ENCODE measurements at regions not wholly inside any gene's neighbourhood (a gene's known extent, or its start where the extent isn't known, plus 50 kb on each side); places are given as distances from the start of the nearest gene placed in this dataset.
"Not testable (repeated sequence)": the region's sequence is repeated elsewhere in the genome, so short reads cannot be mapped to it uniquely, and the experiment has no call there.

DNA sequence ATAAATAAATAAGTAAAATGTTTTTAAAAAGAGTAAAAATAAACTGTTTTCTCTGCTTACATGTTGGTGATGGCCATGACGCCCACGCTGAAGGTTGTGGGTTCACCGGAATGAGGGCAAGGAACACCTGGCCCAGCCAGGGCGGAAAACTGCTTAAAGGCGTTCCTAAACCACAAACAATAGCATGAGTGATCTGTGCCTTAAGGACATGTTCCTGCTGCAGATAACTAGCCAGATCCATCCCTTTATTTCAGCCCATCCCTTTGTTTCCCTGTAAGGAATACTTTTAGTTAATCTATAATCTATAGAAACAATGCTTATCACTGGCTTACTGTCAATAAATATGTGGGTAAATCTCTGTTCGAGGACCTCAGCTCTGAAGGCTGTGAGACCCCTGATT, 63.3 kb upstream of the CEP78 start:
- not testable (repeated sequence) for H3K4me1 ChIP-seq (ENCODE audit: control insufficient read depth, insufficient read depth, low read length); H3K4me3 ChIP-seq (ENCODE audit: low read length); H3K9me3 ChIP-seq (replicated peaks; ENCODE audit: low read length); H3K9ac ChIP-seq (ENCODE audit: low read depth, low read length); H3K36me3 ChIP-seq (ENCODE audit: insufficient read depth, low read length); H3K4me2 ChIP-seq (ENCODE audit: low read length)
- H3K27me3 ChIP-seq (ENCODE audit: control insufficient read depth, insufficient read depth, low read length) = peaks cover 28% of the 10 kb centered on the region

DNA sequence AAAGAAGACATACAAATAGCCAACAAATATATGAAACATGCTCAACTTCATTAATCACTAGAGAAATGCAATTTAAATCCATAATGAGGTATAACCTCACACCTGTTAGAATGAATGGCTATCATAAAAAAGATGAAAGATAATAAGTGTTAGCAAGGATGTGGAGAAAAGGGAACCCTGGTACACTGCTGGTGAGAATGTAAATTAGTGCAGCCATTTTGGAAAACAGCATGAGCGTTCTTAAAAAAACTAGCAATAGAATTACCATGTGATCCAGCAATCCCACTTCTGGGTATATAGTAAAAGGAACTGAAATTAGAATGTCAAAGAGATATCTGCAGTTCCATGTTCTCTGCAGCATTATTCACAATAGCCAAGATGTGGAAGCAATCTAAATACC, 64.2 kb upstream of the CEP78 start:
- H3K4me3 ChIP-seq (ENCODE audit: low read length) = no peak overlapping the region
- H3K4me2 ChIP-seq (ENCODE audit: low read length) = no peak overlapping the region
- no peaks in the 10 kb centered on the region for H3K36me3 ChIP-seq (ENCODE audit: insufficient read depth, low read length)
- peaks cover 27% of the 10 kb centered on the region for H3K27me3 ChIP-seq (ENCODE audit: control insufficient read depth, insufficient read depth, low read length)
- no peak overlapping the region for H3K9ac ChIP-seq (ENCODE audit: low read depth, low read length)
- no peaks in the 10 kb centered on the region for H3K4me1 ChIP-seq (ENCODE audit: control insufficient read depth, insufficient read depth, low read length)
- H3K9me3 ChIP-seq (replicated peaks; ENCODE audit: low read length) = no peaks in the 10 kb centered on the region

DNA sequence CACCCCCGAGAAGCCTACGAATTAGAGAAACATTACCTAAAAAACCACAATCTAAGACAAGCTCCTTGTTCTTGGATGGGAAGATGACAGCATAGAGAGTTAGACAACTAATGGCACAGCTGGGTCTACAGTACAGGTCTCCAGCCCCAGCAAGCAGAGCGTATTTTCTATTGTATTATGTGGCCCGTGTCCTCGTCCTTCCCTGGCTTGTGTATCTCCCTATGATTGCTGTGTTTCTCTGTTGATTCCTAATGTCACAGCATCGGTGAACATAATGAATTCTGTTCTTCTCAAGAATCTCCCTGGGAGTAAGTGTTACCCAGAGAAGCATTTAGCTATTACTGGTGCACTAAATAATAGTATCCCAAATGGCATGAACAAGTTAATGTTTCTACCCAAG, 66.8 kb upstream of the CEP78 start:
- no peak overlapping the region for H3K9ac ChIP-seq (ENCODE audit: low read depth, low read length)
- peaks cover 22% of the 10 kb centered on the region for H3K27me3 ChIP-seq (ENCODE audit: control insufficient read depth, insufficient read depth, low read length)
- H3K36me3 ChIP-seq (ENCODE audit: insufficient read depth, low read length) = no peaks in the 10 kb centered on the region
- no peaks in the 10 kb centered on the region for H3K4me1 ChIP-seq (ENCODE audit: control insufficient read depth, insufficient read depth, low read length)
- H3K4me3 ChIP-seq (ENCODE audit: low read length) = no peak overlapping the region
- H3K9me3 ChIP-seq (replicated peaks; ENCODE audit: low read length) = no peaks in the 10 kb centered on the region
- H3K4me2 ChIP-seq (ENCODE audit: low read length) = no peak overlapping the region

DNA sequence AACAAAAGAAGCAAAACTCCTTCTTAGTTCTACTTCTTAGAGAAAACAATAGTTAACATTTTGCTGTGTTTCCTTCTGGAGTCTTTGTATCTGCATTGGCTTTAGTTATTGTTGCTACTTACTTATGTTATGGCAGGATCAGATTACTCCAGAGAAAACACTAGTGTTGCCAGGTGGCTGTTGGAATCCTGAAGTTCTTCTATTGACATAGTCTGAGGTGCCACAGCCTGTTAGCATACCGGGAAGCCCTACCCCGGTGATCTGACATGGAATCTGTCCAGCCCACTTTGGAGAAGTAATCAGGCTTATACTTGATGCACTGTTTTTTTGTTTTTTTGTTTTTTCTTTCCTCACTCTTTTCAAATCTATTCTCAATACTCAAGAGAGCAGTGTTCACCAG, 68.5 kb upstream of the CEP78 start:
- no peaks in the 10 kb centered on the region for H3K36me3 ChIP-seq (ENCODE audit: insufficient read depth, low read length)
- no peak overlapping the region for H3K4me3 ChIP-seq (ENCODE audit: low read length)
- no peak overlapping the region for H3K4me2 ChIP-seq (ENCODE audit: low read length)
- H3K4me1 ChIP-seq (ENCODE audit: control insufficient read depth, insufficient read depth, low read length) = no peaks in the 10 kb centered on the region
- H3K27me3 ChIP-seq (ENCODE audit: control insufficient read depth, insufficient read depth, low read length) = peaks cover 26% of the 10 kb centered on the region
- H3K9ac ChIP-seq (ENCODE audit: low read depth, low read length) = no peak overlapping the region
- H3K9me3 ChIP-seq (replicated peaks; ENCODE audit: low read length) = no peaks in the 10 kb centered on the region

DNA sequence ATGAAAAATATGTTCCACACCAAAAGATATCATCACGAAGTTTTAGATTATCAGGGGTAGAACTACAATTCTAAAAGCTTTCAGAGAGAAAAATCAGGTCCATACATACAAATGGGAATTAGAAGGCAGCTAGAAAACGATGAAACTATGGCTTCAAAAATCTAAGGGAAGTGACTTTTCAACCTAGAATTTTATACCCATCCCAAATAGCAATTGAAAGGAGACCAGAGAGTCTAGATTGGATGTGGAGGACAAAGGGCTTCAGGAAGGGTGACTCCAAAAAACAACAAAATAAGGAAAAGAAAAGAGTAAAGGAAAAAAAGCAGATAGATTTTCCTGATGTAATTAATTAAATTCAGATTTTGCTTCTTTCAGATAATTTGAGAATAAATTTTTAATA, 72.0 kb upstream of the CEP78 start:
- Histone ChIP-seq H3K27me3 (ENCODE audit: control insufficient read depth, insufficient read depth, low read length) (peaks cover 17% of the 10 kb centered on the region), H3K4me1 (ENCODE audit: control insufficient read depth, insufficient read depth, low read length) (no peaks in the 10 kb centered on the region), H3K9ac (ENCODE audit: low read depth, low read length) (no peak overlapping the region), H3K4me2 (ENCODE audit: low read length) (no peak overlapping the region), H3K36me3 (ENCODE audit: insufficient read depth, low read length) (no peaks in the 10 kb centered on the region), H3K4me3 (ENCODE audit: low read length) (no peak overlapping the region), H3K9me3 (replicated peaks; ENCODE audit: low read length) (no peaks in the 10 kb centered on the region)

DNA sequence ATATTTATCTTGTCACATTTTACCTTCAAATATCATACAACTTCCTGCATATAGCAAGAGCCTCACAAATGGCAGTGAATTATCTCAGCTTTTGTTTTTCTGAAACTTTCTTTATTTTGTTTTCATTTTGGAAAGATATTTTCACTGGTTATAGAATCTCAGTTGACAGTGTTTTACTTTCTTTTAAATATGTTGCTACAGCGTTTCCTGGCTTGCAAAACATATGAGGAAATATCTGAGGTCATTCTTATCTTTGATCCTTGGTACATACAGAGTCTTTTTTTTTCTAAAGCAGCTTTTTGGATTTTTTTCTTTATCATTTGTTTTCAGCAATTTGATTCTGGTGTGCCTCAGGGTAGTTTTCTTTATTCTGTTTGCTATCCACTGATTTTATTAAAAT, 77.6 kb upstream of the CEP78 start:
- Histone ChIP-seq H3K36me3 (ENCODE audit: insufficient read depth, low read length) (no peaks in the 10 kb centered on the region), H3K9me3 (replicated peaks; ENCODE audit: low read length) (no peaks in the 10 kb centered on the region), H3K9ac (ENCODE audit: low read depth, low read length) (no peak overlapping the region), H3K27me3 (ENCODE audit: control insufficient read depth, insufficient read depth, low read length) (peaks cover 20% of the 10 kb centered on the region), H3K4me2 (ENCODE audit: low read length) (no peak overlapping the region), H3K4me3 (ENCODE audit: low read length) (no peak overlapping the region), H3K4me1 (ENCODE audit: control insufficient read depth, insufficient read depth, low read length) (no peaks in the 10 kb centered on the region)

DNA sequence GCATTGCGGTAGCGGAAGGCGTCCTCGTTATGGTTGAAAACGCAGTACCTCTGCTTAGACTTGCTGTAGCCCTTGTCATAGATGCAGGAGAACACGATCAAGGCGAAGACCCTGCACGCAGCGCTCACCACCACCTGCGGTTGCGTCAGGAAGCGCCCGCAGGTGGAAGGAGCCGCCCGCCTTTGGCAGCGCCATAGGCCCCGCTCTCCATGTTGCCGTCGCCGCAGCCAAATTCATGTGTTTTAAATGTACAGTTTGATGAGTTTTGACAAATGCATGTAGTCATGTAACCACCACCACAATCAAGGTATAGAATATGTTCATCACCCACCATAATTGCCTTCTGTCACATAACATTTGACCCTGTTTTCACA, 84.9 kb upstream of the CEP78 start:
- Histone ChIP-seq H3K4me2 (ENCODE audit: low read length) (no peak overlapping the region), H3K4me3 (ENCODE audit: low read length) (no peak overlapping the region), H3K9ac (ENCODE audit: low read depth, low read length) (no peak overlapping the region), H3K9me3 (replicated peaks; ENCODE audit: low read length) (no peaks in the 10 kb centered on the region), H3K4me1 (ENCODE audit: control insufficient read depth, insufficient read depth, low read length) (no peaks in the 10 kb centered on the region), H3K27me3 (ENCODE audit: control insufficient read depth, insufficient read depth, low read length) (peaks cover 8% of the 10 kb centered on the region), H3K36me3 (ENCODE audit: insufficient read depth, low read length) (no peaks in the 10 kb centered on the region)

DNA sequence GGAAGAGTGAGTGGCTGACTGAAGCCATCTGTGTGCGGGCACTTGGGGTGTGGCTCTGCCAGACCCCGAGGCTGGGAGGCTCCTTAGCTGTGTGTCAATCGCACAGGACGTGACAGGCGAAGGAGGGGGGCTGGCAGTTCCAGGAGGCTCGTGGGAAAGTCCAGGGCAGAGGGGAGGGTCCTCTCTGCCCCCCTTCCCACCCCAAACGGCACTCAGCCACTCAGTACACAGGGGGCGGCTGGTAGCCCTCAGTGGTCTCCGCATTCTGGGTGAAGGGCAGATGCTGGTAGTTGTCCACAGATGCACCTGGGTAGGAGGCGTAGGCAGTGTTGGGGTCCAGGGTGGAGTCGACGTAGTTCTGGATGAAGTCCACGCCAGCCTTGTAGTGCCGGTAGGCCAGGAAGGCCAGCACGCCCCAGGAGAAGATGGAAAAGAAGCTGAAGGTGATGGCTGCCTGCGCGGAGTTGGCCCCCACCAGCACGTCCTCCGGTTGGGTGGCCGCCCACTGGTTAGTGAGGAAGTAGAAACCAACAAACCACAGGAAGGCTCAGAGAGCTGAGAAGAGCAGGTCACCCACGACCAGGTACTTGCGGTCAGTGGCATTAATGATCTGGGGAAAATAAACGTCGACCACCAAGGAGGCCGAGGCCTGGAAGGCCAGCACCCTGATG, 85.4 kb upstream of the CEP78 start:
- H3K4me1 ChIP-seq (ENCODE audit: control insufficient read depth, insufficient read depth, low read length) = no peaks in the 10 kb centered on the region
- no peaks in the 10 kb centered on the region for H3K9me3 ChIP-seq (replicated peaks; ENCODE audit: low read length)
- H3K4me3 ChIP-seq (ENCODE audit: low read length) = no peak overlapping the region
- H3K27me3 ChIP-seq (ENCODE audit: control insufficient read depth, insufficient read depth, low read length) = peaks cover 6% of the 10 kb centered on the region
- no peak overlapping the region for H3K9ac ChIP-seq (ENCODE audit: low read depth, low read length)
- no peaks in the 10 kb centered on the region for H3K36me3 ChIP-seq (ENCODE audit: insufficient read depth, low read length)
- no peak overlapping the region for H3K4me2 ChIP-seq (ENCODE audit: low read length)

DNA sequence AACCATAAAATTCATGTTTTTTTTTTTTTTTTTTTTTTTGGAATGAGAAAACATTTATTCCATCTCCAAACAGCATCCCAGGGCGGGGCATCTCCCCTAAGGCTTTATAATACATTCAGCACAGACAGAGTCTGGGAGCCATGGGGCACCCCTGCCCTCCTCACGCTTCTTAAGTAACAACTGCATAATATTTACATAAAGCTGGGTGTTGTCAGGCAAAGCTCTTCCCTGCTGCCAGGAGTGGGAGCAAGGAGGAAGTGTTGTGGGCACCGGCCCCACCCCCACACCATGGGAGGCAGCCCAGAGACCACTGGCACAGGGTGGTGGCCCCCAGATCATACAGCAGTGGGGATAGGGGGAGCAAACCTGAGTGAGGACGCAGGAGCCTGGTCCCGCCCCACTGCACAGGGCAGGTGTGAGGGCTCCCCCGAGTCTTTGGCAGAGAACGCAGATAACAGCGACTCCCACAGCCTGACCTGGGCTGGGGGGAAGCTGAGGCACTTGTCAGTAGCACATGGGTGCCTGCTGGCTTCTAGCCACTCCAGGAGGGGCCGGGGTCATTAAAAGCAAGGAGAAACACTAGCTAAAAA, 86.1 kb upstream of the CEP78 start:
- H3K4me2 ChIP-seq (ENCODE audit: low read length) = no peak overlapping the region
- H3K9ac ChIP-seq (ENCODE audit: low read depth, low read length) = no peak overlapping the region
- peaks cover 4% of the 10 kb centered on the region for H3K27me3 ChIP-seq (ENCODE audit: control insufficient read depth, insufficient read depth, low read length)
- no peaks in the 10 kb centered on the region for H3K9me3 ChIP-seq (replicated peaks; ENCODE audit: low read length)
- no peaks in the 10 kb centered on the region for H3K4me1 ChIP-seq (ENCODE audit: control insufficient read depth, insufficient read depth, low read length)
- H3K4me3 ChIP-seq (ENCODE audit: low read length) = no peak overlapping the region
- H3K36me3 ChIP-seq (ENCODE audit: insufficient read depth, low read length) = no peaks in the 10 kb centered on the region

DNA sequence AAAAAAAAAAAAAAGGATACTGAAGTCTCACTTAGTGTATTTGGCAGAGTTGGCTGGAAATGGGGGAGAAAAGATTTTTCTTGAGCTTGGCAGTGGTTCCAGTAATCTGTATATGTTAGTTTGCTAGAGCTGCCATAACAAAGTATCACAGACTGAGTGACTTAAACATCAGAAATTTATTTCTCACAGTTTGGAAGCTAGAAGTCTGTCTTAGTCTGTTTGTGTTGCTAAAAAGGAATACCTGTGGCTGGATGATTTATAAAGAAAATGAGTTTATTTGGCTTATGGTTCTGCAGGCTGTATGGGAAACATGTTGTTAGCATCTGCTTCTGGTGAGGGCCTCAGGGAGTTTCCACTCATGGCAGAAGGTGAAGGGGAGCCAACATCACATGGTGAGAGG, 89.6 kb upstream of the CEP78 start:
- Histone ChIP-seq H3K36me3 (ENCODE audit: insufficient read depth, low read length) (no peaks in the 10 kb centered on the region), H3K4me1 (ENCODE audit: control insufficient read depth, insufficient read depth, low read length) (no peaks in the 10 kb centered on the region), H3K4me3 (ENCODE audit: low read length) (no peak overlapping the region), H3K4me2 (ENCODE audit: low read length) (no peak overlapping the region), H3K27me3 (ENCODE audit: control insufficient read depth, insufficient read depth, low read length) (no peaks in the 10 kb centered on the region), H3K9me3 (replicated peaks; ENCODE audit: low read length) (no peaks in the 10 kb centered on the region), H3K9ac (ENCODE audit: low read depth, low read length) (no peak overlapping the region)

DNA sequence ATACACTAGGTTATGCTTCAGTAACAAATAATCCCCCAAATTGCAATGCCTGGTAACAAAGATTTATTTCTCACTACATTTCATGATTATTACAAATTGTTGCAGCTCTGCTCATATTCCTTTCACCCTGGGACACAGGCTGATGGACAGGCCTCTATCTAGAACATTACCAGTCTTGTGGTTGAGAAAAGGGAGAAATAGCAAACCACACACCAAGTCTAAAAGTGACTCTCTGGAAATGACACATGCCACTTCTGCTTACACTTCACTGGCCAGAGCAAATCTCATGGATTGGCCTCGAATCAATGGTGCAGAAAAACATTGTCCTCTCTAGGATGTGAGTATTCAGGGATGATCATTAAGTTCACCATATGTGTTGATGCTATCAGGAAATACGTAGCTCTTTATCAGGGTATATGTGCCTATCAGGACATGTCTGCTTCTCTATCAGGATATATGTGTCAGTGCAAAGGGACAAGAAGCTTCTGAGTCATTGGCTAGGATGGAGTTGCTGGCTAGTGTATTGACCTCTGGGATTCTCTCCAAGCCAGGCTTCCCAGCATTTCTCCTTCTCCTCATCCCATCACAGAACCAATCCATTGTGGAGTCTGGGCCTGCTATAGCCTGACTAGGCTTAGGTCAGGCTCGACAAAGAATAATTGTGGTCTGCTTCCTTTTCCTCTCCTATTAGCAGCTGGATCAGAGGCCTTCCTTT, 91.1 kb upstream of the CEP78 start:
- no peak overlapping the region for H3K9ac ChIP-seq (ENCODE audit: low read depth, low read length)
- H3K4me1 ChIP-seq (ENCODE audit: control insufficient read depth, insufficient read depth, low read length) = no peaks in the 10 kb centered on the region
- H3K4me2 ChIP-seq (ENCODE audit: low read length) = no peak overlapping the region
- no peak overlapping the region for H3K4me3 ChIP-seq (ENCODE audit: low read length)
- H3K36me3 ChIP-seq (ENCODE audit: insufficient read depth, low read length) = no peaks in the 10 kb centered on the region
- H3K9me3 ChIP-seq (replicated peaks; ENCODE audit: low read length) = no peaks in the 10 kb centered on the region
- no peaks in the 10 kb centered on the region for H3K27me3 ChIP-seq (ENCODE audit: control insufficient read depth, insufficient read depth, low read length)

DNA sequence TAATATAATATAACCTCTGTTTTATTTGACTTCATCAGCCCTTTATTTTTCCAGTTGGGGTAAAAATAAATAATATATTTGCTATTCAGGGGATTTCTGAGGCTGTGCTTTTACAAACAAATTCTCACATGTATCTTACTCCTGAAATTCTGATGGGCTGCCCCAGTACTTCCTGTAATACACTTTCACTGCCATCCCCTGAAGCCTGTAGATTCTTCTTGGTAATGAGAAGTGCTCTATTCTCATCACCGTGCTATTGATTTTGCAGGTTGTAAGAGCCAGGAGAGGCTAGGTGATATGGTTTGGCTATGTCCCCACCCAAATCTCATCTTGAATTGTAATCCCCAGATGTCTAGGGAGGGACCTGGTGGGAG, 91.9 kb upstream of the CEP78 start:
- Histone ChIP-seq H3K9ac (ENCODE audit: low read depth, low read length) (no peak overlapping the region), H3K4me1 (ENCODE audit: control insufficient read depth, insufficient read depth, low read length) (no peaks in the 10 kb centered on the region)

More for the DNA sequence above, 91.9 kb upstream of the CEP78 start:
- Histone ChIP-seq H3K4me2 (ENCODE audit: low read length) (no peak overlapping the region), H3K27me3 (ENCODE audit: control insufficient read depth, insufficient read depth, low read length) (no peaks in the 10 kb centered on the region), H3K36me3 (ENCODE audit: insufficient read depth, low read length) (no peaks in the 10 kb centered on the region), H3K9me3 (replicated peaks; ENCODE audit: low read length) (no peaks in the 10 kb centered on the region), H3K4me3 (ENCODE audit: low read length) (no peak overlapping the region)
